HEK293 (cell line): ENCODE measurements at regions not wholly inside any gene's neighbourhood (a gene's known extent, or its start where the extent isn't known, plus 50 kb on each side); places are given as distances from the start of the nearest gene placed in this dataset.

Source experiments
- CTCF ChIA-PET: fragments of 350-600 bp; formaldehyde crosslinking; extraction: SDS; loops from one replicate; lab custom pipeline; 2021; ENCODE audit warnings: antibody characterized with exemption; lab: Yijun Ruan, JAX
- POLR2A ChIA-PET: fragments of 300-600 bp; formaldehyde crosslinking; extraction: SDS; loops from one replicate; lab custom pipeline; 2020; ENCODE audit warnings: antibody characterized with exemption, inconsistent platforms; lab: Yijun Ruan, JAX
- H3K27ac ChIP-seq: fragments of 200-500 bp; sonication (Bioruptor generic); 2 replicates; pipeline ENCODE4 v1.5.1; 2014; ENCODE audit warnings: low read depth, low read length, control low read depth, inconsistent platforms; ENCODE audit errors: extremely low read depth
- H3K36me3 ChIP-seq, 2 experiments: fragments of 200-500 bp in 1 of 2; sonication (Bioruptor generic) in 1 of 2; 1 replicate in 1 of 2; 2 replicates in 1 of 2; pipeline ENCODE4 v1.5.1; 2014 to 2017; ENCODE audit warnings: inconsistent platforms in 2 of 2, low read length in 2 of 2; ENCODE audit not compliant: control insufficient read depth in 2 of 2, insufficient read depth in 1 of 2
- H3K4me1 ChIP-seq: fragments of 200-500 bp; sonication (Bioruptor generic); 2 replicates; pipeline ENCODE4 v1.5.1; 2014; ENCODE audit warnings: mild to moderate bottlenecking, low read length, inconsistent platforms; ENCODE audit not compliant: control insufficient read depth, insufficient read depth
- H3K4me3 ChIP-seq: 2 replicates; pipeline ENCODE4 v1.5.1; 2011; ENCODE audit warnings: low read depth, mild to moderate bottlenecking, control low read depth, low read length, moderate library complexity
- H3K9me3 ChIP-seq: fragments of 200-500 bp; sonication (Bioruptor generic); 2 replicates; pipeline ENCODE4 v1.5.1; 2014; ENCODE audit warnings: low read depth, low read length, inconsistent platforms; ENCODE audit not compliant: control insufficient read depth, insufficient read depth
- AEBP2 ChIP-seq: fragments of 450-650 bp; formaldehyde crosslinking; IDR thresholded peaks from 2 replicates; pipeline ENCODE4 v1.5.1; 2016; ENCODE audit warnings: missing biosample characterization, missing genetic modification characterization, borderline replicate concordance
- KLF1 ChIP-seq: fragments of 450-650 bp; formaldehyde crosslinking; IDR thresholded peaks from 2 replicates; pipeline ENCODE4 v1.5.1; 2016; ENCODE audit warnings: missing biosample characterization, missing genetic modification characterization
- KLF16 ChIP-seq: fragments of 450-650 bp; formaldehyde crosslinking; IDR thresholded peaks from 2 replicates; pipeline ENCODE4 v1.5.1; 2017; ENCODE audit warnings: missing biosample characterization, missing genetic modification characterization
- KLF17 ChIP-seq: fragments of 450-650 bp; formaldehyde crosslinking; IDR thresholded peaks from 2 replicates; pipeline ENCODE4 v1.5.1; 2016; ENCODE audit warnings: missing biosample characterization, missing genetic modification characterization
- KLF7 ChIP-seq: fragments of 450-650 bp; formaldehyde crosslinking; IDR thresholded peaks from 2 replicates; pipeline ENCODE4 v1.5.1; 2016; ENCODE audit warnings: missing biosample characterization, missing genetic modification characterization, borderline replicate concordance
- KLF9 ChIP-seq: fragments of 450-650 bp; formaldehyde crosslinking; IDR thresholded peaks from 2 replicates; pipeline ENCODE4 v1.5.1; 2016; ENCODE audit warnings: missing biosample characterization, missing genetic modification characterization, low read depth
- PATZ1 ChIP-seq: fragments of 450-650 bp; formaldehyde crosslinking; IDR thresholded peaks from 2 replicates; pipeline ENCODE4 v1.5.1; 2016; ENCODE audit warnings: missing biosample characterization, missing genetic modification characterization
- SCRT1 ChIP-seq: fragments of 450-650 bp; formaldehyde crosslinking; IDR thresholded peaks from 2 replicates; pipeline ENCODE4 v1.5.1; 2016; ENCODE audit warnings: missing biosample characterization, missing genetic modification characterization, borderline replicate concordance
- SCRT2 ChIP-seq: fragments of 450-650 bp; formaldehyde crosslinking; IDR thresholded peaks from 2 replicates; pipeline ENCODE4 v1.5.1; 2016; ENCODE audit warnings: missing biosample characterization, missing genetic modification characterization
- SP3 ChIP-seq: fragments of 450-650 bp; formaldehyde crosslinking; IDR thresholded peaks from 2 replicates; pipeline ENCODE4 v1.5.1; 2016; ENCODE audit warnings: missing biosample characterization, missing genetic modification characterization
- SP7 ChIP-seq: fragments of 450-650 bp; formaldehyde crosslinking; IDR thresholded peaks from 2 replicates; pipeline ENCODE4 v1.5.1; 2016; ENCODE audit warnings: missing biosample characterization, missing genetic modification characterization
- ZBTB8A ChIP-seq: fragments of 450-650 bp; formaldehyde crosslinking; IDR thresholded peaks from 2 replicates; pipeline ENCODE4 v1.5.1; 2016; ENCODE audit warnings: missing biosample characterization, missing genetic modification characterization
- ZNF121 ChIP-seq: fragments of 450-650 bp; formaldehyde crosslinking; IDR thresholded peaks from 2 replicates; pipeline ENCODE4 v1.5.1; 2016; ENCODE audit warnings: missing biosample characterization, missing genetic modification characterization
- ZNF132 ChIP-seq: fragments of 450-650 bp; formaldehyde crosslinking; IDR thresholded peaks from 2 replicates; pipeline ENCODE4 v1.5.1; 2017; ENCODE audit warnings: missing biosample characterization, missing genetic modification characterization, borderline replicate concordance
- ZNF140 ChIP-seq: fragments of 450-650 bp; formaldehyde crosslinking; IDR thresholded peaks from 2 replicates; pipeline ENCODE4 v1.5.1; 2016; ENCODE audit warnings: missing biosample characterization, missing genetic modification characterization
- ZNF157 ChIP-seq: fragments of 450-650 bp; formaldehyde crosslinking; IDR thresholded peaks from 2 replicates; pipeline ENCODE4 v1.5.1; 2016; ENCODE audit warnings: missing biosample characterization, missing genetic modification characterization
- ZNF175 ChIP-seq: fragments of 450-650 bp; formaldehyde crosslinking; IDR thresholded peaks from 2 replicates; pipeline ENCODE4 v1.5.1; 2016; ENCODE audit warnings: missing biosample characterization, missing genetic modification characterization
- ZNF292 ChIP-seq: fragments of 450-650 bp; formaldehyde crosslinking; IDR thresholded peaks from 2 replicates; pipeline ENCODE4 v1.5.1; 2016; ENCODE audit warnings: low read depth, missing biosample characterization, missing genetic modification characterization, borderline replicate concordance
- ZNF302 ChIP-seq: fragments of 450-650 bp; formaldehyde crosslinking; IDR thresholded peaks from 2 replicates; pipeline ENCODE4 v1.5.1; 2016; ENCODE audit warnings: missing biosample characterization, missing genetic modification characterization, low read depth
- ZNF335 ChIP-seq: fragments of 450-650 bp; formaldehyde crosslinking; conservative IDR thresholded peaks from 2 replicates; pipeline ENCODE4 v1.5.1; 2016; ENCODE audit warnings: missing biosample characterization, missing genetic modification characterization
- ZNF391 ChIP-seq: fragments of 450-650 bp; formaldehyde crosslinking; IDR thresholded peaks from 2 replicates; pipeline ENCODE4 v1.5.1; 2016; ENCODE audit warnings: low read depth, missing biosample characterization, missing genetic modification characterization, borderline replicate concordance
- ZNF426 ChIP-seq: fragments of 450-650 bp; formaldehyde crosslinking; IDR thresholded peaks from 2 replicates; pipeline ENCODE4 v1.5.1; 2017; ENCODE audit warnings: missing biosample characterization, missing genetic modification characterization, mild to moderate bottlenecking, inconsistent platforms, moderate library complexity
- ZNF549 ChIP-seq: fragments of 450-650 bp; IDR thresholded peaks from 2 replicates; pipeline ENCODE4 v1.5.1; 2018; ENCODE audit warnings: missing biosample characterization, missing genetic modification characterization, mild to moderate bottlenecking, inconsistent platforms, moderate library complexity
- ZNF555 ChIP-seq: fragments of 450-650 bp; formaldehyde crosslinking; conservative IDR thresholded peaks from 2 replicates; pipeline ENCODE4 v1.5.1; 2017; ENCODE audit warnings: missing biosample characterization, mild to moderate bottlenecking, missing genetic modification characterization, inconsistent platforms
- ZNF596 ChIP-seq: fragments of 450-650 bp; IDR thresholded peaks from 2 replicates; pipeline ENCODE4 v1.5.0; 2018; ENCODE audit warnings: missing biosample characterization, mild to moderate bottlenecking, missing genetic modification characterization, moderate library complexity
- ZNF621 ChIP-seq: fragments of 450-650 bp; formaldehyde crosslinking; IDR thresholded peaks from 2 replicates; pipeline ENCODE4 v1.5.1; 2017; ENCODE audit warnings: missing biosample characterization, missing genetic modification characterization
- ZSCAN30 ChIP-seq: fragments of 450-650 bp; IDR thresholded peaks from 2 replicates; pipeline ENCODE4 v1.5.1; 2018; ENCODE audit warnings: missing biosample characterization, mild to moderate bottlenecking, missing genetic modification characterization, moderate library complexity

DNA sequence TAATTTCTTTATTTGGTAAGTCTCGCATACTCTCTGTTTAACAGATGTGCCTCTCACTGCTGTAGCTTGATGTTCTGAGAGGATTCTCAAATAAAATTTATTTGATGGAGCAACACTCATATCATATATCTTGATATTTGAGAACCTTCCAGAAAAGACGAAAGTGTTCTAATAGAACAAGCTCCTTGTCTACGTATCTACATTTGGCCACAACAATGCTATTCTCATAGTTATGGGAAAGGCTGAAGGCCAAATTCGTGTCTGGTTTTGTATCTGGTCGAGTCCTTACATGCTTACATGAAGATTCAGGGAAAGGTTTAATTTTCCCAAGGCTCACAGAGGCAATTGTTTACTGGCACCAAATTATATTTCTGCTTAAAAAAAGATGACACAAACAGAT is 186.7 kb upstream of the SLC38A2 start:
- Histone ChIP-seq H3K4me1 (peaks cover 9% of the 10 kb centered on the region), H3K9me3 (no peaks in the 10 kb centered on the region), H3K27ac (no peak overlapping the region), H3K4me3 (no peak overlapping the region), H3K36me3 (no peaks in the 10 kb centered on the region)
- TF ChIP-seq SCRT2 (tag by site-specific recombination) = no peak
- TF ChIP-seq ZNF621 (tag by site-specific recombination) = no peak
- TF ChIP-seq ZNF121 (tag by site-specific recombination) = no peak
- ChIA-PET CTCF (interaction anchor here (0.6 kb wide), 1 partner anchor 567 kb away, joined by 3 read pairs; no protein-coding TSS in a partner anchor), POLR2A (no interaction called here)

- Histone ChIP-seq H3K27ac (no peak overlapping the region), H3K4me1 (peaks cover 9% of the 10 kb centered on the region), H3K4me3 (no peak overlapping the region), H3K36me3 (no peaks in the 10 kb centered on the region), H3K9me3 (no peaks in the 10 kb centered on the region)
- TF ChIP-seq SP7 (no peak), AEBP2 (tag by site-specific recombination) (no peak), ZNF555 (tag by site-specific recombination) (no peak), KLF1 (tag by site-specific recombination) (no peak), SP3 (no peak), ZNF549 (tag by site-specific recombination) (no peak), PATZ1 (tag by site-specific recombination) (no peak), ZNF157 (tag by site-specific recombination) (no peak), ZBTB8A (no peak), KLF9 (tag by site-specific recombination) (no peak), ZNF292 (no peak), ZNF302 (tag by site-specific recombination) (no peak), KLF7 (tag by site-specific recombination) (no peak), ZNF132 (tag by site-specific recombination) (no peak)
- POLR2A ChIA-PET = no interaction called here
- CTCF ChIA-PET = interaction anchor here (0.6 kb wide), 2 partner anchors 9 to 567 kb away, joined by 3 read pairs; no protein-coding TSS in a partner anchor
Measured at GRCh38 chr12:46558677-46559076, 186.1 kb upstream of the SLC38A2 start.

- Histone ChIP-seq H3K4me3 (no peak overlapping the region), H3K4me1 (peaks cover 9% of the 10 kb centered on the region), H3K27ac (no peak overlapping the region), H3K36me3 (no peaks in the 10 kb centered on the region), H3K9me3 (no peaks in the 10 kb centered on the region)
- ChIA-PET POLR2A (no interaction called here), CTCF (no interaction called here)
- TF ChIP-seq ZNF426 (tag by site-specific recombination) = no peak
- TF ChIP-seq ZNF549 (tag by site-specific recombination) = no peak
- no peak for TF ChIP-seq SCRT1
- peak; percentile 42 for TF ChIP-seq ZNF335 (tag by site-specific recombination)
- TF ChIP-seq ZNF391 (tag by site-specific recombination) = no peak
- no peak for TF ChIP-seq KLF16 (tag by site-specific recombination)
- TF ChIP-seq ZNF596 (tag by site-specific recombination) = no peak
- no peak for TF ChIP-seq ZNF175 (tag by site-specific recombination)
- TF ChIP-seq KLF17 (tag by site-specific recombination) = no peak
- no peak for TF ChIP-seq ZSCAN30 (tag by site-specific recombination)
- peak; percentile 100 for TF ChIP-seq ZNF140 (tag by site-specific recombination)
Measured at GRCh38 chr12:46557539-46558373, 185.2 kb upstream of the SLC38A2 start.
